Lower leg skin (tissue), 3 donors: ENCODE measurements at regions not wholly inside any gene's neighbourhood (a gene's known extent, or its start where the extent isn't known, plus 50 kb on each side); places are given as distances from the start of the nearest gene placed in this dataset.

ENCODE experiments used
- CTCF ChIP-seq, 3 donors: fragments of 450-650 bp; IDR thresholded peaks; one replicate each; pipeline ENCODE4 v1.5.1; 2016; ENCODE audit warnings: antibody characterized with exemption in 3 of 3, mild to moderate bottlenecking in 3 of 3, moderate library complexity in 2 of 3
- POLR2A ChIP-seq, 2 donors: fragments of 450-650 bp; IDR thresholded peaks; one replicate each; pipeline ENCODE4 v1.6.1; 2016 to 2017; ENCODE audit warnings: antibody characterized with exemption in 2 of 2, mild to moderate bottlenecking in 1 of 2, moderate library complexity in 1 of 2

DNA sequence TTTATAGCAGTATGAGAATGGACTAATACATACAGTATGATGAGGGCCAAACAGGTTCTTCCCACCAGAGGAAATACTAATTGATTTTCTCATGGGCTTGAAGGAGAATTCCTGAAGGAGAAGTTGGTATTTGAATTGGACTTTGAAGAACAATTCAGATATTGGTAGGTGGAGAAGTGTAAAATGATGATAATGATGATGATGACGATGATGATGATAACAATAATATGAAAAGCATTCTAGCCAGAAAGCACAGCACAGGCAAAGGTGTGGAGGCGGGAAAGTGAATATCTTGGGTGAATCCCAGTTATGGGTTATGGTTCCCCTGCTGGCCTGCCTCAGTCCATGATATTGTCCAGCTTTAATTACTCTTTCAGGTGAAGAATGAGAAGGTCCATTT lies 562.4 kb upstream of the SALL1 start:
- TF ChIP-seq CTCF (IDR thresholded peaks at IDR 0.05) (no peak), POLR2A (IDR thresholded peaks at IDR 0.05) (no peak)
